Astrocyte of the spinal cord (primary cell): ENCODE measurements at regions not wholly inside any gene's neighbourhood (a gene's known extent, or its start where the extent isn't known, plus 50 kb on each side); places are given as distances from the start of the nearest gene placed in this dataset.

ENCODE experiments used
- DNase-seq: peaks from one replicate; pipeline ENCODE4 v3.0.0; 2011; ENCODE audit warnings: low read depth, low spot score
- H3K4me3 ChIP-seq: 2 replicates; pipeline ENCODE4 v1.5.1; 2011; ENCODE audit warnings: low read depth, mild to moderate bottlenecking, low read length, moderate library complexity
- CTCF ChIP-seq: IDR thresholded peaks from 2 replicates; pipeline ENCODE4 v1.5.1; 2012; ENCODE audit warnings: low read depth, mild to moderate bottlenecking, low read length, inconsistent platforms
- in situ Hi-C: cut with HindIII; loops from 2 replicates; pipeline ENCODE4 v1.10.0; 2017; ENCODE audit warnings: low sequenced_read_pairs

- DNase-seq = no peak
- no peak overlapping the region for H3K4me3 ChIP-seq
- no peak for TF ChIP-seq CTCF
- in situ Hi-C loops = no loop called here
These were observed 96.2 kb upstream of the BMP4 start for GRCh38 chr14:54052696-54053385.

- in situ Hi-C loops = no loop called here
- TF ChIP-seq CTCF = no peak
- no peak overlapping the region for H3K4me3 ChIP-seq
- DNase-seq = no peak
These were observed 96.7 kb upstream of the BMP4 start for GRCh38 chr14:54053386-54053745.

- no peak for DNase-seq
- no peak for TF ChIP-seq CTCF
- no peak overlapping the region for H3K4me3 ChIP-seq
- in situ Hi-C loops = no loop called here
These were observed 101.9 kb upstream of the BMP4 start for GRCh38 chr14:54058505-54058904.

- no peak overlapping the region for H3K4me3 ChIP-seq
- TF ChIP-seq CTCF = no peak
- in situ Hi-C loops = no loop called here
- DNase-seq = no peak
These were observed 127.1 kb upstream of the BMP4 start for GRCh38 chr14:54083549-54084239.

- no peak overlapping the region for H3K4me3 ChIP-seq
- DNase-seq = no peak
- TF ChIP-seq CTCF = no peak
- in situ Hi-C loops = no loop called here
These were observed 128.7 kb upstream of the BMP4 start for GRCh38 chr14:54085232-54085761.

DNA sequence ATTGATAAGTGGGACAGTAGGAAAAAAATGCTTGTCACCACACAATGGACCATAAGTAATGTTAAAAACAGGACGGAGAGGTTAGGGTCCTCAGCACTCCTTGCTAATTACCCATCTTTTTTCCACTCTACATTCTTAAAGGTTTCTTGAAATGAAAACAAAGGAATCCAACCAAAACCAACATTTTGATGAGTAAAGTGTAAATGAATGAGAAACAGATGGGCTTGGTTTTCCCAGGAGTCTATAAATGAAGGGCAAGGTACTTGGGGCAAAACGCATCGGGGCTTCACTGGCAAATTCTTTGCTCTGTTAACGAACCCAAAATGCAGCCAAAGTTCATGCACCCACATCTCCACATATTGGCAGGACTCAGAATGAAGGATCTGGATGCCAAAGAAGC is 129.2 kb upstream of the BMP4 start:
- in situ Hi-C loops = no loop called here
- no peak for TF ChIP-seq CTCF

More for the DNA sequence above, 129.2 kb upstream of the BMP4 start:
- no peak for DNase-seq
- H3K4me3 ChIP-seq = no peak overlapping the region
